HL-60/S4 treated with retinoic acid at 250 ng/mL for 4 days and 3 days (cell line): ENCODE measurements at regions not wholly inside any gene's neighbourhood (a gene's known extent, or its start where the extent isn't known, plus 50 kb on each side); places are given as distances from the start of the nearest gene placed in this dataset.

ENCODE experiments used
- in situ Hi-C: fragments of 300-500 bp; cut with MboI; formaldehyde crosslinking; loops from 2 replicates; pipeline ENCODE4 v1.7.0; 2022; ENCODE audit warnings: low sequenced_read_pairs

GRCh38 chr7:3191548-3191947, 109.5 kb upstream of the SDK1 start:
- in situ Hi-C loops: no loop called here

GRCh38 chr7:3192669-3193068, 108.4 kb upstream of the SDK1 start:
- in situ Hi-C loops: no loop called here

- in situ Hi-C loops: no loop called here
These were observed 107.5 kb upstream of the SDK1 start for GRCh38 chr7:3193379-3194120.

- in situ Hi-C loops: no loop called here
These were observed 106.4 kb upstream of the SDK1 start for GRCh38 chr7:3194501-3195141.

- in situ Hi-C loops: no loop called here
These were observed 105.9 kb upstream of the SDK1 start for GRCh38 chr7:3195160-3195559.

GRCh38 chr7:3196629-3197400, 104.2 kb upstream of the SDK1 start:
- in situ Hi-C loops: no loop called here

- in situ Hi-C loops: no loop called here
These were observed 103.4 kb upstream of the SDK1 start for GRCh38 chr7:3197567-3198213.

GRCh38 chr7:3198316-3198715, 102.7 kb upstream of the SDK1 start:
- in situ Hi-C loops: no loop called here

- in situ Hi-C loops: no loop called here
These were observed 100.5 kb upstream of the SDK1 start for GRCh38 chr7:3200504-3200903.

- in situ Hi-C loops: no loop called here
These were observed 99.7 kb upstream of the SDK1 start for GRCh38 chr7:3201306-3201705.

GRCh38 chr7:3201937-3202710, 98.9 kb upstream of the SDK1 start:
- in situ Hi-C loops: no loop called here

GRCh38 chr7:3204526-3204925, 96.5 kb upstream of the SDK1 start:
- in situ Hi-C loops: no loop called here

GRCh38 chr7:3206101-3206500, 95.0 kb upstream of the SDK1 start:
- in situ Hi-C loops: no loop called here

- in situ Hi-C loops: no loop called here
These were observed 94.3 kb upstream of the SDK1 start for GRCh38 chr7:3206771-3207191.

GRCh38 chr7:3207387-3207902, 93.6 kb upstream of the SDK1 start:
- in situ Hi-C loops: no loop called here

GRCh38 chr7:3210531-3210930, 90.5 kb upstream of the SDK1 start:
- in situ Hi-C loops: no loop called here

- in situ Hi-C loops: no loop called here
These were observed 87.0 kb upstream of the SDK1 start for GRCh38 chr7:3214090-3214413.

- in situ Hi-C loops: no loop called here
These were observed 85.1 kb upstream of the SDK1 start for GRCh38 chr7:3215624-3216585.

GRCh38 chr7:3217166-3217565, 83.9 kb upstream of the SDK1 start:
- in situ Hi-C loops: no loop called here
